Ishikawa (cell line): ENCODE measurements at regions not wholly inside any gene's neighbourhood (a gene's known extent, or its start where the extent isn't known, plus 50 kb on each side); places are given as distances from the start of the nearest gene placed in this dataset.

Experiments used
- CEBPB ChIP-seq: IDR thresholded peaks from 2 replicates; pipeline ENCODE4 v1.6.1; 2012
- CREB1 ChIP-seq: IDR thresholded peaks from 2 replicates; pipeline ENCODE4 v1.6.1; 2012; ENCODE audit warnings: low read depth
- EGR1 ChIP-seq: IDR thresholded peaks from 2 replicates; pipeline ENCODE4 v1.6.1; 2012
- EP300 ChIP-seq: IDR thresholded peaks from 2 replicates; pipeline ENCODE4 v1.6.1; 2012; ENCODE audit warnings: borderline replicate concordance
- FOXM1 ChIP-seq: IDR thresholded peaks from 2 replicates; pipeline ENCODE4 v1.6.1; 2012; ENCODE audit warnings: low read depth, borderline replicate concordance
- MAX ChIP-seq: IDR thresholded peaks from 2 replicates; pipeline ENCODE4 v1.6.1; 2012
- NFIC ChIP-seq: IDR thresholded peaks from 2 replicates; pipeline ENCODE4 v1.6.1; 2012
- RAD21 ChIP-seq: IDR thresholded peaks from 2 replicates; pipeline ENCODE4 v1.6.1; 2012; ENCODE audit warnings: low read depth
- TAF1 ChIP-seq: IDR thresholded peaks from 2 replicates; pipeline ENCODE4 v1.6.1; 2012; ENCODE audit warnings: low read depth, mild to moderate bottlenecking
- TCF12 ChIP-seq: IDR thresholded peaks from 2 replicates; pipeline ENCODE4 v1.6.1; 2012; ENCODE audit warnings: low read depth
- TEAD4 ChIP-seq: IDR thresholded peaks from 2 replicates; pipeline ENCODE4 v1.6.1; 2012
- YY1 ChIP-seq: IDR thresholded peaks from 2 replicates; pipeline ENCODE4 v1.6.1; 2012; ENCODE audit warnings: low read depth
- ZBTB7A ChIP-seq: IDR thresholded peaks from 2 replicates; pipeline ENCODE4 v1.6.1; 2012; ENCODE audit warnings: low read depth
- TF ChIP-seq, protein P1 (sequence below): IDR thresholded peaks from 2 replicates; pipeline ENCODE4 v1.6.1; 2012; ENCODE audit warnings: low read depth, mild to moderate bottlenecking
- TF ChIP-seq, protein P2 (sequence below): IDR thresholded peaks from 2 replicates; pipeline ENCODE4 v1.6.1; 2012

DNA sequence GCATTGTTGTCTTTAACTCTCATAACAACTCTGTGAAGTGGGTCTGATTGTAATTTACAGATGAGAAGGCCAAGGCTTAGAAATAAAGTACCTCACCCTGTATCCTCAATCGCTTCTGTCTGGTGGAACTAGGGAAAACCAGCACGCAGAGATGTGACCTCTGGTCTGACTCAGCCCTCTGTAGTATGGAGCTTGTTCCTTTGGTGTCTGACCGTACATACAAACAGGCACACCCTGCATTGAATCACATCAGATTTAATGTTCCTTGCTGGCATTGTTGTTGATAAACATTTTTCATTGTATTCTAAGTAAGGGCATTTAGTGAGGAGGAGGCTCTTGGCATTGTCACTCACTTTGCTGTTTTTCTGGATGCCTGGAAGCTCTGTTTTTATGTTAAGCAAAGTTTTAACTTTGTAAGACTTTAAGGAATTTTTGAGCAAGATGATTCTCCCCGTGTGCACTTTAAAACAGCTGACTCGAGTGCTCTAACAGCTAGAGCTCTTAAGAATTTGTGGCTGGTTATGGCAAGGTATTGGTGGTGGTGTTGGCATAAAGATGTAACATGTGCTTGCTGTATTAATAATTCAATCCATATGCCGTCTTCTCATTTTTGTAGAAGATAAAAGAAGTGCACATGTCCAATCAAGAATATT, 89.0 kb upstream of the SPATA13 start:
- TF ChIP-seq FOXM1 (no peak), CREB1 (no peak), TEAD4 (no peak), YY1 (no peak), ZBTB7A (no peak)
- TF ChIP-seq, protein P1, sequence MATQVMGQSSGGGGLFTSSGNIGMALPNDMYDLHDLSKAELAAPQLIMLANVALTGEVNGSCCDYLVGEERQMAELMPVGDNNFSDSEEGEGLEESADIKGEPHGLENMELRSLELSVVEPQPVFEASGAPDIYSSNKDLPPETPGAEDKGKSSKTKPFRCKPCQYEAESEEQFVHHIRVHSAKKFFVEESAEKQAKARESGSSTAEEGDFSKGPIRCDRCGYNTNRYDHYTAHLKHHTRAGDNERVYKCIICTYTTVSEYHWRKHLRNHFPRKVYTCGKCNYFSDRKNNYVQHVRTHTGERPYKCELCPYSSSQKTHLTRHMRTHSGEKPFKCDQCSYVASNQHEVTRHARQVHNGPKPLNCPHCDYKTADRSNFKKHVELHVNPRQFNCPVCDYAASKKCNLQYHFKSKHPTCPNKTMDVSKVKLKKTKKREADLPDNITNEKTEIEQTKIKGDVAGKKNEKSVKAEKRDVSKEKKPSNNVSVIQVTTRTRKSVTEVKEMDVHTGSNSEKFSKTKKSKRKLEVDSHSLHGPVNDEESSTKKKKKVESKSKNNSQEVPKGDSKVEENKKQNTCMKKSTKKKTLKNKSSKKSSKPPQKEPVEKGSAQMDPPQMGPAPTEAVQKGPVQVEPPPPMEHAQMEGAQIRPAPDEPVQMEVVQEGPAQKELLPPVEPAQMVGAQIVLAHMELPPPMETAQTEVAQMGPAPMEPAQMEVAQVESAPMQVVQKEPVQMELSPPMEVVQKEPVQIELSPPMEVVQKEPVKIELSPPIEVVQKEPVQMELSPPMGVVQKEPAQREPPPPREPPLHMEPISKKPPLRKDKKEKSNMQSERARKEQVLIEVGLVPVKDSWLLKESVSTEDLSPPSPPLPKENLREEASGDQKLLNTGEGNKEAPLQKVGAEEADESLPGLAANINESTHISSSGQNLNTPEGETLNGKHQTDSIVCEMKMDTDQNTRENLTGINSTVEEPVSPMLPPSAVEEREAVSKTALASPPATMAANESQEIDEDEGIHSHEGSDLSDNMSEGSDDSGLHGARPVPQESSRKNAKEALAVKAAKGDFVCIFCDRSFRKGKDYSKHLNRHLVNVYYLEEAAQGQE = no peak

DNA sequence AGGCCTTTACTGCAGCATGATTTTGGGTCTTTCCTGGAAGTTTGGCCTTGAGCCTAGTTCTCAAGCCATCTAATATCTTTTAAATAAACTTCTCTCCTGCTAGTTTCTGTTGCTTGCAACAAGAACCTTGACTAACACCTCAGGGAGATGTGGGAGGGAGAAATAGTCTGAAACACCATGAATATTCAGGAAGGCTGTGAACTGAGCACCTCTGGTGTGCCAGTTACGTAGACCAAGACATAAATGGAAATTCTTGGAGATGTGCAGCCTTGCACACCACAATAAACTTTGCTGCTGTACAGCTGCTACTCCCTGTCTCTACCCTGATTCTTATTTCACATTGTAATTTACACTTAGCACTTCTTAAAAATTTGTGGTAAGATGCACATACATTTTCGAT, 86.9 kb upstream of the SPATA13 start:
- TF ChIP-seq YY1 = no peak
- TF ChIP-seq TEAD4 = no peak
- TF ChIP-seq EGR1 = no peak
- no peak for TF ChIP-seq TAF1
- TF ChIP-seq, protein P2, sequence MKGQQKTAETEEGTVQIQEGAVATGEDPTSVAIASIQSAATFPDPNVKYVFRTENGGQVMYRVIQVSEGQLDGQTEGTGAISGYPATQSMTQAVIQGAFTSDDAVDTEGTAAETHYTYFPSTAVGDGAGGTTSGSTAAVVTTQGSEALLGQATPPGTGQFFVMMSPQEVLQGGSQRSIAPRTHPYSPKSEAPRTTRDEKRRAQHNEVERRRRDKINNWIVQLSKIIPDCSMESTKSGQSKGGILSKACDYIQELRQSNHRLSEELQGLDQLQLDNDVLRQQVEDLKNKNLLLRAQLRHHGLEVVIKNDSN = no peak
- TF ChIP-seq RAD21 = no peak
- TF ChIP-seq NFIC = no peak
- no peak for TF ChIP-seq ZBTB7A
- TF ChIP-seq TCF12 = no peak
- no peak for TF ChIP-seq CREB1
- TF ChIP-seq, protein P1 = no peak
- no peak for TF ChIP-seq MAX
- TF ChIP-seq CEBPB = no peak

- TF ChIP-seq TEAD4 (no peak), CREB1 (no peak), YY1 (no peak), ZBTB7A (no peak), TAF1 (no peak), CEBPB (no peak), FOXM1 (no peak), EGR1 (no peak), NFIC (no peak), RAD21 (no peak), MAX (no peak), TCF12 (no peak), EP300 (no peak)
- TF ChIP-seq, protein P2 = no peak
- TF ChIP-seq, protein P1 = no peak
Measured at GRCh38 chr13:24074678-24075077, 85.8 kb upstream of the SPATA13 start.

- TF ChIP-seq, protein P2 = no peak
- TF ChIP-seq FOXM1 (no peak), RAD21 (no peak), EGR1 (no peak), TCF12 (no peak), CEBPB (no peak), TAF1 (no peak), EP300 (no peak), CREB1 (no peak), ZBTB7A (no peak), YY1 (no peak), TEAD4 (no peak), NFIC (no peak), MAX (no peak)
- TF ChIP-seq, protein P1 = no peak
Measured at GRCh38 chr13:24075137-24075975, 85.2 kb upstream of the SPATA13 start.
